GM19328 (cell line): ENCODE measurements at regions not wholly inside any gene's neighbourhood (a gene's known extent, or its start where the extent isn't known, plus 50 kb on each side); places are given as distances from the start of the nearest gene placed in this dataset.

Experiments
- ATAC-seq: cut with Tn5 transposase; IDR thresholded peaks from one replicate; pipeline ENCODE4 v1.9.1; 2021; ENCODE audit warnings: mild to moderate bottlenecking, moderate library complexity; ENCODE audit not compliant: unreplicated experiment

- no peak for ATAC-seq
Measured at GRCh38 chr2:18750672-18751554, 161.5 kb upstream of the NT5C1B start.

DNA sequence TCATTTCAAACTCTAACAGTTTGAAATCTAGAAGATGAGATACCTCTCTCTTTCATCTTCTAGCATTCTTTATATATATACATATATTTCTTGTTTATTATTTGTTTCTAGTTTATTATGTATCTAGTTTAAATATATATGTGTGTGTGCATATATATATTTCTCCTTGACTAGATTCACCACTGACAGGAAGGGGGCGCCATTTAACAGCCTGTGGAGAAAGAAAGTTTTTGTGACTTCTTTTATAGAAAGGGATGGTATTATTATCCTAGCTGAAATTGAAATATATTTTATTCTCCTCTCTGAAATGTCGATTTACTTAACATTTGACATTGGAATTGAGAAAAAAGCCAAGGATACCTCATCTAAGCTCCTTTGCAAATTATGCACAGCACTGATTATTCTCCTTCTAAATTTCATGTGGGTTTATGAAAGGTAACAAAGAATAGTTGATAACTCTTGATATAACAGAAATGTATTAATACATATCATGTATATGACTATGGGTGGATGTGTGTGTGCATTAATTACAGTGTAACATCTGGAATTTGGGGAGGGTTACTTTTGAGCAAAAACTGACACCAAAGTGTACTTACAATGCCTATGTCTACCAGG lies 160.7 kb upstream of the NT5C1B start:
- no peak for ATAC-seq

DNA sequence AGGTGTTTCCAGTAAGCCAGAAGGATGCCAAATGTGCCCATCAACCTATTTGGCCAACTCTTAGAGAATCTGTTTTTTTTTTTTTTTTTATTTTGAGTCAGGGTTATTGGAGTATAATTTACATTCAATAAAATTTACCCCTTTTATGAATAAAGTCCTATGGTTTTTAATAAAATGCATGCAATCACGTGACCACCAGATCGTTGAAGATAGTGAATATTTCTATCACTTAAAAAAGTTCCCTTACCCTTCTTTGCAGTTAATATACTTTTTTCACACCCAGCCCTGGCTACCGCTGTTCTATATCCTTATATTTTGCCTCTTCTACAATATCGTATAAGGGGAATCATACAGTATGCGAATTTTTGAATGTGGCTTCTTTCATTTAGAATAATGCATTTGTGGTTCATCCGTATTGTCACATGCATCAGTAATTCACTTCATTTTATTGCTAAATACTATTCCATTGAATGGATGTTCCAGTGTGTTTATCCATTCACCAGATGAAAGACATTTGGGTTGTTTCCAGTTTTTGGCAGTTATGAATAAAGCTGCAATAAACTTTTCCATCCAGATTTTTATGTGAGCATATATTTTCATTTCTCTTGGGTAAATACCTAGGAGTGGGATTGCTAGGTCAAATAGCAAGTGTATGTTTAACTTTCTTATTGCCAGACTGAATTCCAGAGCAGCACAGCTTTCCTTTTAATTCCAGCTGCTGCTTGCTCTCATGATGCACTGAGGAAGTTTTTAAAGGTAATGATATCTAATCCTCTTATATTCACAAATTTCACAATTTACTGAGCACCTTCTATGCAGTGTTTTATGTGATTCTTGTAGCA lies 156.3 kb upstream of the NT5C1B start:
- ATAC-seq, result no peak

DNA sequence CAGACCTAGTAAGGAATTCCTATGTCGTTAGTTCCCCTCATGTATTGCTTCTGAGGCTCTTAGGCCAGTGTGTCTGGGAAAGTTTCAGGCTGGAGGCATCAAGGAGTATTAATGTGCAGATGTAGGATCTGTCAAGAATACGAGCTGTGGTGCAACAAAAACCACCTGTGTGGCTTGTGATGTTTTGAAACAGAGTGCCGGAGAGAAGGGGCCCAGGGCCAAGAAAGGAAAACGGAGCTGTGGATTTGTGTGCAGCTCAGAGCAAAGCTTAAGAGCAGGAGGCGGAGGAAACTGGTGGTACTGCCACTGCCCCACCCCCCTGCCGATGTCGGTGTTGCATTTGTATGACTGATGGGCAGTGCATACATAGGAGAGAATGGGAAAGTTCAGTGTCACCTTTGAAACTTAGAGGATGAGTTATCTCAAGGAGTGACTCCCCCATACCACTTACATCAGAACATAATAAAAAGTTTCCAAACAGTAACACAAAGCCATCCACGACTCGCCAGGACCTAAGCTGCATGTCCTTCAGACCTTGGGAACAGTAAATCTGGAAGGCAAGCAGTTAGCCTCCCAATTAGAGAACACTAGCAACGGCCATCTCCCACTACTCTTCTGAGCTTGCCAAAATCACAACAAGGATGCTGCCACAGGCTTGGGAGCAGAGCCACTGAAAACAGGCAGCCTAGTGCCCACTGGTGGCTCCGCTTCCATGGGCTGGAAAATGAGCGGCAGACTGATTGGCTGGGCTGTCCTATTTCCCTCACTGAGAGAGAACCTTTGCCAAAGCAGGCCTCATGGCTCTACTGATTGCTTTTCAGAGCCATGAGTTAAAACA lies 152.7 kb upstream of the NT5C1B start:
- ATAC-seq, result no peak

GRCh38 chr2:18741191-18741590 lies 151.8 kb upstream of the NT5C1B start:
- ATAC-seq, result no peak

- ATAC-seq, result no peak
Measured at GRCh38 chr2:18740474-18740881, 151.1 kb upstream of the NT5C1B start.

DNA sequence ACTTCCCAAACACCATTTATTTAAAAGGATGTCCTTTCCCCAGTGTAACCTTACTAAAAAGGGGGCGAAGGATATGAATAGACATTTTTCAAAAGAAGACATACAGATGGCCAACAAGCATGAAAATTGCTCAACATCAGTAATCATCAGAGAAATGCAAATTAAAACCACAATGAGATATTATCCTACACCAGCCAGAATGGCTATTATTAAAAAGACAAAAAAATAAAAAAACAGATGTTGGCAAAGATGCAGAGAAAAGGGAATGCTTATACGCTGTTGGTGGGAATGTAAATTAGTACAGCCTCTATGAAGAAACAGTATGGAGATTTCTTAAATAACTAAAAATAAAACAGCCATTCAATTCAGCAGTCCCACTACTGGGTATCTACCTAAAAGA lies 142.3 kb upstream of the NT5C1B start:
- ATAC-seq, result no peak

DNA sequence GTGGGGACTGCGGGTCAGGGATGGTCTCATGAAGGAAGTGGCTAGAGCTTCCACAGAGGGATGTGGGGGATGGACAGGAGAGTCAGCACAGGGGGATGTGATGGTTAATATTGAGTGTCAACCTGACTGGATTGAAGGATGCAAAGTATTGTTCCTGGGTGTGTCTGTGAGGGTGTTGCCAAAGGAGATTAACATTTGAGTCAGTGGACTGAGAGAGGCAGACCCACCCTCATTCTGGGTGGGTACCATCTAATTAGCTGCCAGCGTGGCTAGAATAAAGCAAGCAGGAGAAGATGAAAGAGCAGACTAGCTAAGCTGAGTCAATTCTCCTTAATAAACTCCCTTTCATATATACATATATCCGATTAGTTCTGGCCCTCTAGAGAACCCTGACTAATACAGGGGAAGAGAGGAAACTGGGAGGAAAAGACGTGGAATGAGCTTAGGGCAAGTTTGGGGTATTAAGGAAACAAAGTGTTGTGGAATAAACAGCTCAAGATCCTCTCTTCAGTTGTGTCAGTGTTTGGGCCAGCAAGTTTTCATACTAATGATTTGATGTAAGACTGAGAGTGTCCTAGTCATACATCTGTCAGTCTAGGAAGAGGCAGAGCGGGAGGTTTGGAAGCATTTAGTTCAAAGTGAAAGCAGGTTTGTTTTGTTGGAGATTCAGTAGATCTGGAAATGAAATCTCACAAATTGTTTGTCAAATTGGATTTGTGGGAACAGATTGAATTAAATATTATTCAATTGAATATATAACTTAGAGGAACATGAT lies 135.2 kb upstream of the NT5C1B start:
- no peak for ATAC-seq

- ATAC-seq, result no peak
Measured at GRCh38 chr2:18723219-18723618, 133.8 kb upstream of the NT5C1B start.

DNA sequence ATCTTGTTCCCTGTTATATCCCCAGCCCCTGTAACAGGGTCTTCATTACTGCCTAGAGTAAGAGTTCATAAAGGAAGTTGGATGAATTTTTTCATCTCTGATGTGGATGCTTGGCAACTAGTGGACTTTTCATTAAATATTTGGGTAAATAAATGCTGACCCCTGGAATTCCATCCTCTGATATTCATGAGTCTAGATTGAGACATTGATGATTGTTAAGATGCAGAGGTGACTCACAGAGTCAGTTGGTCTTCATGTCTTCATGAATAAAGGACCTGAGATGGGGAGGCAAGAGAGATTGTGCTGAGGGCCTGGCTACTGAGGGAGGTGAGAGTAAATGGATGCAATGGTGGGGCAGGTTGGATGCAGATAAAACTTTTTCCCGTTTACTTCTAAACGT lies 132.7 kb upstream of the NT5C1B start:
- ATAC-seq, result no peak

DNA sequence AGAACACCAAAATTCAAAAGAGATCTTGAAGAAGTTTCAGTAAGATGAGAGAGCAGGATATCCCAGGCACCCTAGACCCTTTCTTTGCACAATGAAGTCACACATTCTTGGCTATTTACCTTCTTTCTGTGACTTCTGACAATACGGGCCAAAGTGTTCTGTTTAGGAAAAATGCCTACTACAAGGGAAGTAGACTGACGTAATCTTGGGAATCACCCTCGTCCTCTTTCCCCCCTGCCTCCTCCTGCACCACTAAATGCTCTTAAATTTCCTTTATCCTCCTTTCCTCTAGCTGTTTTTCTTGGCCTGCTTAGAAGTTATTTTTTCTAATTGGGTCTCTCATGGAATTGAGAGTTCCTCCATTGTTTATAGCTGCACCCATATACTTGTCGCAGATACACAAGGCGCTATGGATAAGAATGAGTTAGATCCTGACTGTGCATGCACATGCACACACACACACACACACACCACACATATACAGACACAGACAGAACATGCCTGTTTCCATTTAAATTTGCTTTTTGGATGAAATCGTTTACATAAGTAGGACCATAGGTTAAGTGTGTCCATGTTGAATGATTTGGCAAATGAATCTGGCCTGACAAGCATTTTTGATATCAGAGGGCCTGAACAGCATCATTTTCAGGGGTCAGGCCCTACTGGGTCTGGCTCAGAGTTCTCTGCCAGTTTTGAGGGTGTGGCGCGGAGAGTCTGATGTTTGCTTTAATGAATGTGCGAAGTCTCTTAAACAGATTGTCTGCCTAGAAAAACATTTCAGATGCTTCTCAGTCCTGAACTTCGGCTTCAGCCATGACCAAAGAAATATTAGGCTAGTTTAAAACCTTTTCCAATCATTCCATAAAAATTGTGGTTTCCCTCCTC lies 131.9 kb upstream of the NT5C1B start:
- no peak for ATAC-seq

DNA sequence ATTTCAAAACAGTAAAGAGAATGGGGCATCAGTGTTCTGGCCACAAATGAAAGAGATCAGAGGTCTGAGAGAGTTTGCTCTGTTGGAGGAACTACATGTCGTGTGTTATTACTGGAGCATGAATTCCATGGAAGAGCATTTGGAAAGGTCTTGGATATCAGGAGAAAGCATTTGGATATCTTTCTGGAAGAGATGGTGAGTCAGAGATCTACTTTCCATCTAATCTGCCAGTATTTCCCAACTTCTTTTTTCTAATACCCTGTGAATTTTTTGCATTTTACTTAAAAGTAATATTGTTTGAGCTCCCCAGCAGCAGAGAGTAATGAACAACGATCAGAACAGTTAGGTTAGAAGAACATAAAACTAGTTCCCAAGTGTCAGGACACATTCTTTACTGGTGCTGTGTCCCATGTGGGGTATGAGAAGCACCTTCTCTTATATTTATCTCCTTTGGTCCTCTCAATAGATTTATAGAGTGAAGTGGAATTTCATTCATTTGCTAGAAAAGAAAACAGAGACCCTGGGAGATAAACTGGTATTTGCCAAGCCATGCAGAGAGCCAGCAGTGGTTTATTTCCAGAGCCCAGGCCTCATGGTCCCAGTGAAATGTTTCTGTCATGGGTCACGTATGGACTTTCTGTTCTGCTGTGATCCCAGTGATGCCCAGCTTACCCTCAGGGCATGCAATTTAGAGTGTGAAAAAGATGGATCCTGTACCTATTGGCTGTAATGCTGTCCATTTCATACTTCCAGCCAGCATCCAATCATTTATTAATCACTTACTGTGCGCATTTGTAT lies 130.8 kb upstream of the NT5C1B start:
- no peak for ATAC-seq

DNA sequence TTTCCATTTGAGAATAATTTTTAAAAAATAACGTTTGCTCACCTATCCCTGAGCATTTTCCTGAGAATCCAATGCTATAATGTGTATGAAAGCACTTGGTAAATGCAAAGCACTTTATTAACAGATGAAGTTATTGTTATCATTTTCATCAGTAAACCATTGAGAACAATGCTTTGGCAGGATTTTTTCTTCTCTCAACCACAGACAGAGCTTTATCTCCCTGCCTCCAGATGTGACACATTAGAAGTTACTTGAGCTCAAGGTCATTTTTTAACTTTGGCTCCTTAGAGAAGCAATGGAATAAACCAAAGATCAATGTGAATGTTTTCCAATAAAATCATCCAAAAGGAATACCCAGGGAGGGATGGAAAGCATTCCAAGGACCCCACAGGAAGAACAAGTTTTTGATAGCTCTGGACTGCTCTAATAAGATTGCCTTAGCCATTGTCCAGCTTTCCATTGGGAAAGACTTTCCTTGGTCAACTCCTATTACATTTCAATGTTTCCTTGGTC lies 118.9 kb upstream of the NT5C1B start:
- no peak for ATAC-seq

DNA sequence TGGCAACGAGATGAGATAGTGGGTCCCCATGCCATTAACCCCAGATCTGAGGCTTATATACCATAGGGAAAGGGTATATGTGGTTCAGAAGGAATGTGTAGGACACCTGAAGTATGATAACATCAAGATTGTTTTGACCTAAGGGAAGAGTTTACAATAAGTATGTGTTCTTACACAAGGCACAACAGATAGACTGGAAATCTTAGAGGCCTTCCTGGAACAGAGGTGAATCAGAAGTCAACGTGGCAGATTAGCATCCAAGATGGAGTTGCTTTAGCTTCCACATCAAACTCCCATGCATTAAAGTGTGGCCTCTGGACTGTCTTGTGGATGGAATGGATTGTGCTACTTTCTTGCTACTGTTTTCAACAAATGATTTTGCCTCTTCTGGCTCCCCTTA lies 116.6 kb upstream of the NT5C1B start:
- no peak for ATAC-seq

DNA sequence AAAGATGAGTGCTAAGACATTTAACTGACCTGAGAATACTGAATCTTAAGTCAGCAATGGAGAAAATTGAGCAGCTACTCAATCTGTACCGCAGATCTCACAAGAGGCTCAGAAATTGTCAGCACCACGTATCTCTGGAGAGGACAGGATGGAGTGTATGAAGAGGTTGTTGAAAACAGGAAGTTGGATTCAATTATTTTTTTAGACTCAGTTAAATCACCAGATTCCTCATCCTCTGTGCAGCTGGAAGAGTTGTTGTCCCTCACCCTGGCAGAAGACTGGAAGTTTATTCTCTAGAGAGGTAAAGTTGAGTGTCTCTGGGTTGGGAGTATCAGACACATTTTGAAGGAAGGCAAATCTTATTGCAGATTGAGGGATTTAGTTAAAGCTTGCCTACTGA lies 114.9 kb upstream of the NT5C1B start:
- no peak for ATAC-seq

DNA sequence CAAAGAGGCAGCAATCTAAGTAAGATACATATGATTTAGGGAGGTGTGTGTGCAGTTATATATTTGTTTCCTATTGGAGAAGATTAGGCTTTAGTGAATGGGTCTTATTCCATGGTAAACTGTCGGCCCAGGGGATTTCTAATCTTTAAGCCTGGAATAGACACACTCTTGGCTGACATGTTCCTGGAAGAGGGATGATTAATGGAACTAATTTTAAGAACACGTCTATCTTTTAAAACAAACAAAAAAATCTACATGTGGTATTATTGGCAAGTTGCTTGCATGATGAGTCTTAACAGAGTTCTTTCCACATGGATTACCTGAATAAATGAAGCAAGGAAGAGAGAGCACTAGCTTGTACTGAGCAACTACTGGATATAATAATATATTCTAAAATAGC lies 114.2 kb upstream of the NT5C1B start:
- ATAC-seq, result no peak

DNA sequence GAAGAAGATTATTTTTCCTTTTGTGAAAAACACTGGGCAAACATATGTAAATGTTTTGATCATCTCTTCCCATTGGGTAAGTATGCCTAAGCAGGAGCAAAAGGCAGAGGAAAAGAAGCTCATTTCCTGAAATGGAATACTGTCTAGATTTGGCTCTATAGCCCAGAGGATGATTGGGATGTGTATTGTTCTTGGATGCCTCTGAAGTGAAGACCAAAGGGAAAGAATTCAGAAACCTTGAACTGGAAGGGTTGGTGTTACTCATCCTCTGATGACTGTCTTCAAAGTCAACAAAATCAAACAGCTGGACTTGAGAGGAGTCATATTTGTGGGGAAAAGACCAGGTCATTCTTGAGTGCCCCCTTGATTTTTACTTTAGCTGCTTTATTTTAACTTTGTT lies 112.6 kb upstream of the NT5C1B start:
- no peak for ATAC-seq

DNA sequence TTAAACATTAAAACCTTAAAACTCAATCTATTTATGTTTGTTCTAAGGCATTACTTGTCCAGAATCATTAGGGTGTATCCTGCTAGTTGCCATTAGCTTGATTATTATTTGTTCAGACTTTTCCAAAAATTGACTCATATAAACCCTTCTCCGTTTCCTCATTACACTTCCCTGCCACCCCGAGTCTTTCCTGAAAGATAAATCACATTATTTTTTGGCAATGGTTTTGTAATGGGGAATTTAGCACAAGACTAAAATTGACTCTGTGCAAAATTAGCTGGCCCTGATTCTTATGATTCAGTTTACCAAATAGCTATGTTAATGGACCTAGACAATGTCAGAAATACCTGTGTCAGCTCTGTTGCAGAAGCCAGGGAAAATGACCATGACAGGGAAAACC lies 112.2 kb upstream of the NT5C1B start:
- no peak for ATAC-seq
